ENCODE measurements at regions not wholly inside any gene's neighbourhood (a gene's known extent, or its start where the extent isn't known, plus 50 kb on each side); places are given as distances from the start of the nearest gene placed in this dataset.

GRCh38 chr6:21348504-21349195 lies 244.9 kb upstream of the SOX4 start:
- CTCF ChIA-PET: no interaction called here

GRCh38 chr6:21349834-21350233 lies 243.7 kb upstream of the SOX4 start:
- Mint-ChIP-seq H3K4me3 (no peak overlapping the region), H3K27ac (no peak overlapping the region), H3K27me3 (no peaks in the 10 kb centered on the region), H3K4me1 (no peaks in the 10 kb centered on the region), H3K9me3 (no peaks in the 10 kb centered on the region), H3K36me3 (no peaks in the 10 kb centered on the region)
- DNase-seq: no peak
- CTCF ChIA-PET: no interaction called here

More at GRCh38 chr6:21348504-21349195, 244.9 kb upstream of the SOX4 start:
- no peaks in the 10 kb centered on the region for H3K4me1 Mint-ChIP-seq
- H3K36me3 Mint-ChIP-seq: no peaks in the 10 kb centered on the region
- H3K9me3 Mint-ChIP-seq: no peaks in the 10 kb centered on the region
- no peak overlapping the region for H3K4me3 Mint-ChIP-seq
- H3K27ac Mint-ChIP-seq: no peak overlapping the region
- DNase-seq: no peak
- H3K27me3 Mint-ChIP-seq: no peaks in the 10 kb centered on the region

- CTCF ChIA-PET: no interaction called here
- H3K4me1 Mint-ChIP-seq: no peaks in the 10 kb centered on the region
- H3K36me3 Mint-ChIP-seq: no peaks in the 10 kb centered on the region
- no peaks in the 10 kb centered on the region for H3K9me3 Mint-ChIP-seq
- H3K27me3 Mint-ChIP-seq: no peaks in the 10 kb centered on the region
- no peak overlapping the region for H3K4me3 Mint-ChIP-seq
- no peak overlapping the region for H3K27ac Mint-ChIP-seq
- no peak for DNase-seq
Observed at GRCh38 chr6:21350926-21351325, 242.6 kb upstream of the SOX4 start.

DNA sequence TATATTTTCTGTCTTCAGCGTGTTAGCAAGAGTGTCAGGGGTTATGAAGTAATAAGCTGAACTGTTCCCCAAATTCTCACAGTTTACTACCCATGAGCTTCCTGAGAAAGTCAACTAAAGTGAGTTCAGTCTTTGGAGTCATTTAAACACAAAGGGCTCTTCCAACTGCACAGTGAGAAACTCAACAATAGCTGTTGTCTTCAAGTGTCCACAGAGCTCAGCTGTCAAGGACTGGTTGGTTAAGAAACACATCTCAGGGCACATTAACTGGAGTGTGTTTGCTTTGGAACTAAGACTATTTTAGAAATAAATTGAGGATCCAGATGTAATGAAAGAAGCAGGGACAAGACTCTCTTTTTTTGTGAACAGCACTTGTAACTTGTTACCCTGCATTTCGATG lies 241.4 kb upstream of the SOX4 start:
- CTCF ChIA-PET: no interaction called here
- DNase-seq: no peak
- Mint-ChIP-seq H3K36me3 (no peaks in the 10 kb centered on the region), H3K27ac (no peak overlapping the region), H3K4me3 (no peak overlapping the region), H3K4me1 (no peaks in the 10 kb centered on the region), H3K27me3 (no peaks in the 10 kb centered on the region), H3K9me3 (peaks cover 2% of the 10 kb centered on the region)

DNA sequence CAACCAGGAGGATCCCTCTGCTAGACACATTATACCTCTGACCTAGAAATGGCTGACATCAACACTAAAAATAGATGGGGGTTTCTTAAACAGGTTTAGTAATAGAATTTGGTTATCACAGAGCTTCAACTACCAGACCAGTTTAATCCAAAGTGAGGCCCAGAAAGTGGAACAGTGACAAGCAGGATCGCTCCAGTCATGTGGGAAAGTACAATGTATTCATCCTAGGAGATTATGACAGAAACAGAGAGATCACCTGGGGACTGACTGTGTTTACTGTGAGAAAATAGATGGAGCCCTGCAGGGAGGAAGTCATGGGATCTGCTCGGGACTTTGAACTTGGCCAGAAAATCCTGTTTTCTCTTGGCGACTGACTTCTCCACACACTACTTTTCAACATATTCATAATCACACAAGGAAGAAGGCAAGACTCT lies 238.7 kb upstream of the SOX4 start:
- DNase-seq: no peak
- Mint-ChIP-seq H3K27ac (no peak overlapping the region), H3K4me1 (no peaks in the 10 kb centered on the region), H3K36me3 (no peaks in the 10 kb centered on the region), H3K27me3 (no peaks in the 10 kb centered on the region), H3K4me3 (no peak overlapping the region), H3K9me3 (peaks cover 2% of the 10 kb centered on the region)
- CTCF ChIA-PET: no interaction called here

GRCh38 chr6:21355638-21356037 lies 237.9 kb upstream of the SOX4 start:
- no peak overlapping the region for H3K4me3 Mint-ChIP-seq
- H3K27me3 Mint-ChIP-seq: no peaks in the 10 kb centered on the region
- CTCF ChIA-PET: no interaction called here
- H3K4me1 Mint-ChIP-seq: no peaks in the 10 kb centered on the region
- peaks cover 2% of the 10 kb centered on the region for H3K9me3 Mint-ChIP-seq
- H3K27ac Mint-ChIP-seq: no peak overlapping the region
- no peaks in the 10 kb centered on the region for H3K36me3 Mint-ChIP-seq
- no peak for DNase-seq

DNA sequence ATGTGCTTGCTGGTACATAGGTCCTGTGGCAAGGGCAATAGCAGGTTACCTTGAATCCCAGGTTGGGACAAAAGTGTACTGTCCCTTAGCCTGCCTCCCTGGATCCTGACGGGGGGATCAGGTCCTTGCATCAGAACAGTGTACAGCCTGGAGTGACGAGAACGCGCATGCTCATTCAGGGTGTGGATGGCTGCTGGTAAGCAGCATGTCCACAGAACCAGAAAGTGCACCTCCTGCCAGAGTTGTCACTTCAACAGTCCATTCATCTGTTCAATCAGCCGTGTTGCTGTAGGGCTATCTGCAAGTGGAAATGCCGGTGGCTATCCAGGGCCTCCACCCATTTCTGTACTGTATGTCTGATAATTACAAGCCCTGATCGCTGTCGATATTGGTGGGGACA lies 236.3 kb upstream of the SOX4 start:
- no peak overlapping the region for H3K4me3 Mint-ChIP-seq
- no peak overlapping the region for H3K27ac Mint-ChIP-seq
- no peaks in the 10 kb centered on the region for H3K27me3 Mint-ChIP-seq
- H3K9me3 Mint-ChIP-seq: peaks cover 2% of the 10 kb centered on the region
- no peaks in the 10 kb centered on the region for H3K4me1 Mint-ChIP-seq
- CTCF ChIA-PET: no interaction called here
- H3K36me3 Mint-ChIP-seq: no peaks in the 10 kb centered on the region
- no peak for DNase-seq

DNA sequence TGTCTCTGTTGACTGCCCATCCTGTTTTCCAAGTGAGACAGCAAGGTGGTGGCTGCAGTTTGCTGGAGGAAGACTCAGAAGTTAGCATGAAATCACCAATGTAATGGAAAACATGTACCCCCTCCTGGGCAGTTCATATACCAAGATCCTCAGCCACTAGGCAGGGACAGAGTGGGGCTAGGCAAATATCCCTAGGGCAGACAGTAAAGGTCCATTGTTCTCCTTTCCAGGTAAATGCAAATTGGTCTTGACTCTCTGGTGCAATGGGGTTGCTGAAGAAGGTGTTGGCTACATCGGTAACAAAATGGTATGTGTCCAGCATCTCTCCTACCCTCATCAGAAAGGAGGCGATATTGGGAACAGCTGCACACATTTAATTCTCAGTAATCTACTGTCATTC lies 233.6 kb upstream of the SOX4 start:
- Mint-ChIP-seq H3K36me3 (no peaks in the 10 kb centered on the region), H3K27me3 (no peaks in the 10 kb centered on the region), H3K27ac (no peak overlapping the region), H3K9me3 (peaks cover 2% of the 10 kb centered on the region), H3K4me1 (no peaks in the 10 kb centered on the region), H3K4me3 (no peak overlapping the region)
- CTCF ChIA-PET: no interaction called here
- no peak for DNase-seq

DNA sequence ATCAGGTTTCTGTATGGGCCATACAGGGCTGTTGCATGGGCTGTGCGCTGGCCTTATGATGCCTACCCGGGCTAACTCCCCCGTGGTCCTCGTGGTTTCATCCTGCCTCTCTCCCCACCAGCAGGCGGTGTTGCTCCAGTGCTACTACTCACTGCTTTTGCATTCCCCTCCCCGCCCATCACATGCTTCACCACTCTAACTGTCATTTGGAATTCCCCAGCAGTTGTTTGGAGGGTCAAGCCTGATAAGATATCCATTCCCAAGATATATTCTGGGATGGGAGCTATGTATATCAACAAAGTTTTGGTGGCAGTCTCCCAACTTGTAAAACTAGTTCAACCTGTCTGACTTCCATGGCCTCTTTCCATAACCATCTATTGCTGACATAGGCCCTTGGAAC lies 233.2 kb upstream of the SOX4 start:
- no peaks in the 10 kb centered on the region for H3K4me1 Mint-ChIP-seq
- peaks cover 2% of the 10 kb centered on the region for H3K9me3 Mint-ChIP-seq
- no peak overlapping the region for H3K27ac Mint-ChIP-seq
- H3K27me3 Mint-ChIP-seq: no peaks in the 10 kb centered on the region
- CTCF ChIA-PET: no interaction called here
- H3K4me3 Mint-ChIP-seq: no peak overlapping the region
- no peak for DNase-seq
- H3K36me3 Mint-ChIP-seq: no peaks in the 10 kb centered on the region

- no peak overlapping the region for H3K4me3 Mint-ChIP-seq
- peaks cover 4% of the 10 kb centered on the region for H3K27me3 Mint-ChIP-seq
- DNase-seq: no peak
- no peaks in the 10 kb centered on the region for H3K9me3 Mint-ChIP-seq
- no peak overlapping the region for H3K27ac Mint-ChIP-seq
- H3K4me1 Mint-ChIP-seq: no peaks in the 10 kb centered on the region
- CTCF ChIA-PET: no interaction called here
- H3K36me3 Mint-ChIP-seq: no peaks in the 10 kb centered on the region
Observed at GRCh38 chr6:21367148-21367547, 226.4 kb upstream of the SOX4 start.

GRCh38 chr6:21367649-21368154 lies 225.8 kb upstream of the SOX4 start:
- Mint-ChIP-seq H3K36me3 (no peaks in the 10 kb centered on the region), H3K4me3 (no peak overlapping the region), H3K27me3 (peaks cover 4% of the 10 kb centered on the region), H3K4me1 (no peaks in the 10 kb centered on the region), H3K9me3 (no peaks in the 10 kb centered on the region), H3K27ac (no peak overlapping the region)
- no peak for DNase-seq
- CTCF ChIA-PET: no interaction called here

GRCh38 chr6:21371061-21371460 lies 222.5 kb upstream of the SOX4 start:
- no peak for DNase-seq
- Mint-ChIP-seq H3K27ac (no peak overlapping the region), H3K27me3 (peaks cover 4% of the 10 kb centered on the region), H3K4me1 (no peaks in the 10 kb centered on the region), H3K4me3 (no peak overlapping the region), H3K9me3 (no peaks in the 10 kb centered on the region), H3K36me3 (no peaks in the 10 kb centered on the region)
- CTCF ChIA-PET: no interaction called here

DNA sequence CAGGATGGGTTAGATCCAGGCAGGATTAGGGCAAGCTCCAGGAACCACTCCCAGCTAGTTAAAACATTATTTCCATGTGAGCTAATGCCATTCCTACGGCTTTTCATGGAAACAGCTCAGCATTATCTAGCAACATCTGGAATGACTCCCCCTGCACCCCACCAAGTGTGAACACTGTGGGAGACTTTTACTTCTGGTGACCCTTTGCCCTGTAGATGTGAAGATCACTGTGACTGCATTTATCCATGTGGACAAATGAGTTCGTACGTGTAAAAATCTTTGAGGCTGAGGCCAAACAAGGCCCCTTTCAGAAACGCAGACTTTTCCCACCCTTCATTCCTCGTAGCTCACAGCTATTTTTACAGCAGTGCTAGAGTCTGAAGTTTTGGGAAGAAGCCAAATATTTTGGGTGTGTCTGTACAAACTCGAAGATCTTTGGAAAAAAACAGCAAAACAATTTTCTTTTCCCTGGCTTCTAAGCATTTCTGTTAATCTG lies 221.8 kb upstream of the SOX4 start:
- Mint-ChIP-seq H3K9me3 (no peaks in the 10 kb centered on the region), H3K27me3 (peaks cover 4% of the 10 kb centered on the region), H3K4me3 (no peak overlapping the region), H3K27ac (no peak overlapping the region), H3K36me3 (no peaks in the 10 kb centered on the region), H3K4me1 (no peaks in the 10 kb centered on the region)
- CTCF ChIA-PET: no interaction called here
- DNase-seq: no peak

DNA sequence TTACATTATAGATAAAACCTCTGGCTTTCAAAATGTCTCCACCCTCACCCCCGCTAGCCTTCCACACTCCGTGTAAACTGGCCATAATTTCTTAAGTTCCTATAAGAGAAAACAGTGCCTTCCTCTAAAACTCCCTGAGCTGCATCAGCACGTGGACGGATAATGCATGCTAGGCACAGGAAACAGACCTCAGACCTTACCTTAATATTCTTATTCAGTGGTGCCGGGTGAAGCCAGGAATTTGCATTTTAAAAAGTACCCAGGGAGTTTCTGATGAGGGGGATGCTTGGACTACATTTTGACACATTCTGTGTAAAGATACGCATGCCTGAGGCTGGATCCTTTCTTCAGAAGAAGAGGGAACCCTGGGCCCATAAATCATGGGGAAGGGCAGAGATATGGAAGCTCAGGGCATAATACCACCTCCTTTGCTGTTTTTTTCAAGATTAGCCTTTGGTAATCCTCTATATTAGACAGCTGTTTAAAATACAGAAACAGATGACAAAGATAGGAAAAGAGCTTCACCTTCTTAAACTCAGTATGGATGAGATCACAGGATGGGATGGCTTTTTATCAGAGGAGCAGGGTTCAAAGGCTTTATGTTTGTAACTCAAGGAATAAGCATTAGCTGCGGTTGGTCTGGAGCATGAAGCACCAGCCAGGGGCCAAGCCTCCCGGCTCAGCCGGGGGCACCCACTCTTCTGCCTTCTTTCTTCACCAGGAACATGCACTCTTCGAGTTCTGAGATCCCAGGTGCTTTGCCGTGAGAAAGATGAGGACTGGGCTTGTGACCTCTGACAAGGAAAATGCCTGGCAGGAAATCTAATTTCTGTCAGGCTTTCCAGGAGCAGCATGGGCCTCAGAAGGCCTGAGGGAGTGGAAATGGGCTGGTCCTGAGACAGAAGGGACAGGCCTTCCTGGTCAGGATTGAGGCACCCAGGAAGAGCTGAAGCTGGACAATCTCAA lies 218.1 kb upstream of the SOX4 start:
- H3K36me3 Mint-ChIP-seq: no peaks in the 10 kb centered on the region
- H3K9me3 Mint-ChIP-seq: no peaks in the 10 kb centered on the region
- no peaks in the 10 kb centered on the region for H3K4me1 Mint-ChIP-seq
- DNase-seq: no peak
- H3K27me3 Mint-ChIP-seq: peaks cover 4% of the 10 kb centered on the region
- no peak overlapping the region for H3K4me3 Mint-ChIP-seq
- no peak overlapping the region for H3K27ac Mint-ChIP-seq
- CTCF ChIA-PET: no interaction called here

DNA sequence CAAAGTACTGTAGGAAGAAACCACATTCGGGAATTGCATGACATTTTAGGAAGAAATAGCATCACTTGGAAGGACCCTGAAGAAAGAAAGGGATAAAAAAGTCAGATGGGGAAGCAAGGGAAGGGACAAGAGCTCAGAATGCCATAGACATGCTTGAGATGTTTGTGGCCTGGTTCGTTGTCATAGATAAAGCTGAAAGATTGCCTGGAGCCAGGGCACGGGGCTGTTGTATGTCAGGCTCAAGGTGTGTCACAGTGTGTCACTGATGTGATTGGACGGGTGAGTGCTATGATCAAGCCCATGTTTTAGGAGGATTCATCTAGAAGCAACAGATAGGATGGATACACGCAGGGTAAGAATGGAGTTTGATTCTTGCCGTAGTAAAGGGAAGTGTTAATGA lies 216.2 kb upstream of the SOX4 start:
- no peaks in the 10 kb centered on the region for H3K27me3 Mint-ChIP-seq
- no peak overlapping the region for H3K4me3 Mint-ChIP-seq
- no peak for DNase-seq
- H3K27ac Mint-ChIP-seq: no peak overlapping the region
- CTCF ChIA-PET: no interaction called here
- H3K36me3 Mint-ChIP-seq: no peaks in the 10 kb centered on the region
- H3K4me1 Mint-ChIP-seq: no peaks in the 10 kb centered on the region
- no peaks in the 10 kb centered on the region for H3K9me3 Mint-ChIP-seq
